ENCODE measurements at regions not wholly inside any gene's neighbourhood (a gene's known extent, or its start where the extent isn't known, plus 50 kb on each side); places are given as distances from the start of the nearest gene placed in this dataset.

GRCh38 chr7:1309996-1310395, 77.3 kb downstream of the UNCX start:
- dilution Hi-C loops (cut with MboI; ENCODE audit: extremely low pct_ligation_motif_present, low sequenced_read_pairs) = no loop called here
- FAIRE-seq = no peak
- BruUV-seq (replicated peaks) = no TSS peak

More at GRCh38 chr7:1309996-1310395, 77.3 kb downstream of the UNCX start:
- Histone ChIP-seq H3K4me3 (replicated peaks in 1 of 3; ENCODE audit: insufficient read depth in 1 of 3, low read depth in 1 of 3, low read length in 3 of 3) (no peak overlapping the region), H3K27me3 (ENCODE audit: control insufficient read depth in 2 of 2, insufficient read depth in 2 of 2, low read length in 2 of 2) (no peaks in the 10 kb centered on the region), H3K4me2 (ENCODE audit: insufficient read depth, low read length) (no peak overlapping the region), H3K79me2 (ENCODE audit: control insufficient read depth, insufficient read depth, low read length) (no peaks in the 10 kb centered on the region), H3K4me1 (ENCODE audit: control insufficient read depth, extremely low read depth, insufficient read depth, low read length) (no peaks in the 10 kb centered on the region), H4K20me1 (replicated peaks; ENCODE audit: control insufficient read depth, extremely low read depth, insufficient read depth, low read length) (no peaks in the 10 kb centered on the region), H3K27ac (ENCODE audit: insufficient read depth, low read depth, low read length) (no peak overlapping the region), H2AFZ (ENCODE audit: low read depth, low read length) (no peak overlapping the region), H3K9me3 (replicated peaks; ENCODE audit: control insufficient read depth, insufficient read depth, low read length) (no peaks in the 10 kb centered on the region), H3K36me3 (ENCODE audit: control insufficient read depth in 2 of 2, extremely low read depth in 1 of 2, insufficient read depth in 2 of 2, low read length in 2 of 2) (no peaks in the 10 kb centered on the region), H3K9me1 (replicated peaks; ENCODE audit: control insufficient read depth, extremely low read depth, insufficient read depth, low read length) (no peaks in the 10 kb centered on the region), H3K9ac (replicated peaks; ENCODE audit: extremely low read depth, insufficient read depth, low read length) (no peak overlapping the region)
- intact Hi-C loops (cut with micrococcal nuclease) = no loop called here
- CTCF ChIA-PET = no interaction called here
- TF ChIP-seq POLR2A (IDR thresholded peaks at IDR 0.05; ENCODE audit: low read depth, low read length) (no peak), GATA2 (IDR thresholded peaks at IDR 0.05; ENCODE audit: insufficient read depth, insufficient read length, low read depth, low read length) (no peak), EZH2 (IDR thresholded peaks at IDR 0.05; ENCODE audit: borderline replicate concordance, low read depth, low read length, severe bottlenecking) (no peak), CTCF (IDR thresholded peaks at IDR 0.05; ENCODE audit: extremely low read depth in 1 of 2, insufficient read depth in 1 of 2, low read depth in 1 of 2, low read length in 2 of 2) (no peak), FOS (IDR thresholded peaks at IDR 0.05; ENCODE audit: borderline replicate concordance, insufficient read depth, low read length) (no peak), MYC (IDR thresholded peaks at IDR 0.05; ENCODE audit: low read depth, low read length) (no peak), JUN (IDR thresholded peaks at IDR 0.05; ENCODE audit: borderline replicate concordance, insufficient read depth, insufficient read length, low read depth) (no peak), MAX (IDR thresholded peaks at IDR 0.05; ENCODE audit: insufficient read depth, insufficient read length) (no peak)
- DNase-seq (ENCODE audit: low read depth, low spot score) = no peak
- POLR2A ChIA-PET = no interaction called here
